ENCODE measurements at regions not wholly inside any gene's neighbourhood (a gene's known extent, or its start where the extent isn't known, plus 50 kb on each side); places are given as distances from the start of the nearest gene placed in this dataset.

- Histone ChIP-seq H3K4me3 (no peak overlapping the region), H3K27me3 (ENCODE audit: low read depth) (no peaks in the 10 kb centered on the region), H3K36me3 (no peaks in the 10 kb centered on the region), H3K9me3 (no peaks in the 10 kb centered on the region), H3K4me1 (no peaks in the 10 kb centered on the region), H3K27ac (no peak overlapping the region)
- ATAC-seq, result no peak
- DNase-seq, result no peak
- no peak for TF ChIP-seq CTCF (IDR thresholded peaks at IDR 0.05)
- intact Hi-C loops (cut with DNase I), result no loop called here
Measured at GRCh38 chr13:70432276-70432805, 324.1 kb upstream of the KLHL1 start.

GRCh38 chr13:70430256-70430655, 322.0 kb upstream of the KLHL1 start:
- Histone ChIP-seq H3K36me3 (no peaks in the 10 kb centered on the region), H3K4me3 (no peak overlapping the region), H3K27ac (no peak overlapping the region), H3K4me1 (no peaks in the 10 kb centered on the region), H3K9me3 (no peaks in the 10 kb centered on the region), H3K27me3 (ENCODE audit: low read depth) (no peaks in the 10 kb centered on the region)
- intact Hi-C loops (cut with DNase I), result no loop called here
- no peak for TF ChIP-seq CTCF (IDR thresholded peaks at IDR 0.05)
- ATAC-seq, result no peak
- no peak for DNase-seq

GRCh38 chr13:70424928-70425327, 316.7 kb upstream of the KLHL1 start:
- ATAC-seq (no peak), DNase-seq (no peak)
- no peaks in the 10 kb centered on the region for H3K27me3 ChIP-seq (ENCODE audit: low read depth)
- no peaks in the 10 kb centered on the region for H3K4me1 ChIP-seq
- intact Hi-C loops (cut with DNase I), result no loop called here
- TF ChIP-seq CTCF (IDR thresholded peaks at IDR 0.05), result no peak
- no peak overlapping the region for H3K4me3 ChIP-seq
- H3K27ac ChIP-seq, result no peak overlapping the region
- H3K36me3 ChIP-seq, result no peaks in the 10 kb centered on the region
- no peaks in the 10 kb centered on the region for H3K9me3 ChIP-seq

- Histone ChIP-seq H3K4me1 (no peaks in the 10 kb centered on the region), H3K36me3 (no peaks in the 10 kb centered on the region), H3K27ac (no peak overlapping the region), H3K9me3 (no peaks in the 10 kb centered on the region), H3K4me3 (no peak overlapping the region), H3K27me3 (ENCODE audit: low read depth) (no peaks in the 10 kb centered on the region)
- ATAC-seq, result no peak
- no peak for DNase-seq
- intact Hi-C loops (cut with DNase I), result no loop called here
- TF ChIP-seq CTCF (IDR thresholded peaks at IDR 0.05), result no peak
Measured at GRCh38 chr13:70424428-70424827, 316.2 kb upstream of the KLHL1 start.

- Histone ChIP-seq H3K9me3 (no peaks in the 10 kb centered on the region), H3K36me3 (no peaks in the 10 kb centered on the region), H3K27ac (no peak overlapping the region), H3K4me1 (no peaks in the 10 kb centered on the region), H3K27me3 (ENCODE audit: low read depth) (no peaks in the 10 kb centered on the region), H3K4me3 (no peak overlapping the region)
- no peak for ATAC-seq
- no peak for DNase-seq
- no peak for TF ChIP-seq CTCF (IDR thresholded peaks at IDR 0.05)
- intact Hi-C loops (cut with DNase I), result no loop called here
Measured at GRCh38 chr13:70415136-70415535, 306.9 kb upstream of the KLHL1 start.

- Histone ChIP-seq H3K27me3 (ENCODE audit: low read depth) (no peaks in the 10 kb centered on the region), H3K36me3 (no peaks in the 10 kb centered on the region), H3K9me3 (no peaks in the 10 kb centered on the region), H3K4me1 (no peaks in the 10 kb centered on the region), H3K4me3 (no peak overlapping the region), H3K27ac (no peak overlapping the region)
- no peak for ATAC-seq
- TF ChIP-seq CTCF (IDR thresholded peaks at IDR 0.05), result no peak
- DNase-seq, result no peak
- intact Hi-C loops (cut with DNase I), result no loop called here
Measured at GRCh38 chr13:70408865-70409264, 300.6 kb upstream of the KLHL1 start.
